Caki2 (cell line): ENCODE measurements at regions not wholly inside any gene's neighbourhood (a gene's known extent, or its start where the extent isn't known, plus 50 kb on each side); places are given as distances from the start of the nearest gene placed in this dataset.

Experiments used
- DNase-seq: peaks from one replicate; pipeline ENCODE4 v3.0.0-alpha.2; 2015; ENCODE audit warnings: low read depth
- in situ Hi-C: cut with HindIII; loops from 2 replicates; pipeline ENCODE4 v1.10.0; 2016; ENCODE audit warnings: low sequenced_read_pairs, low pct_unique_long_range_greater_than_20kb, mixed read lengths

GRCh38 chr1:80250573-80251168 is 1244.1 kb upstream of the ADGRL4 start:
- DNase-seq, result no peak
- in situ Hi-C loops, result no loop called here

DNA sequence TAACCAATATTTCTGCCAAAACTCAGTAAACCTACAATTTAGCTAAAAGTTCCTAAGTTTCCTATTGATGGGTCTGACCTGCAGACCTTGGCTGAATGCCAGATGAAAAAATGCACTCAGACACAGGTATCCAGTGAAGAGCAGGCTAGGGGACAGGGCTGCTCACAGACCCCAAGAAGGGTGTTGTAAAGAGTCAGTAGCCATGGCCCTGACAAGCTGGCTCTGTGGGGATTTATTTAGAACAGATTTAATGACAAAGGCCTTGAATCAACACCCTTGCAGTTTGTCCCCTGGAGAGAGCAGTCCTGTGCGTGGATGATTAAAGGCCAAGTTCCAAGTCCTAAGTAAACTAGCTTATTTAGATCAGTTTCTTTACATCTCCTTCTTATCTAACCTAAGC is 1243.2 kb upstream of the ADGRL4 start:
- no peak for DNase-seq
- in situ Hi-C loops, result no loop called here

- in situ Hi-C loops, result no loop called here
These were observed 1242.4 kb upstream of the ADGRL4 start for GRCh38 chr1:80248886-80249285.

DNA sequence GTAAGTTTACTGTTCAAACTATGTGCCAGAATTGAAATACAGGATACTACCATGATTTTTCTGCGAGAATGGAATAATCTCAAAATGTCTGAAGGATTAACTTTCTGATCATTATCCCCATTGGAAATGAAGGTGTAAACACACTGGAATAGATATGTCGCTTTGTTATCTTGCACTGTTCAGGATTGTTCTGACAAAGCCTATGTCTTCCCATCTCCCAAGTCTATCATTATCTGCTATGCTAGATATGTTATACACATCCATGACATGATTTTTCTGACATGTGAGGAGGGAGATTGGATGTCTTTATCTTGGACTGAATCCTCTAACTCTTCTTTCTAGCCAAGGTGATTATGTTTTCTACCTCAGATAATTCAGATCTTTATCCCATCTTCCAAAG is 1239.3 kb upstream of the ADGRL4 start:
- DNase-seq, result no peak
- in situ Hi-C loops, result no loop called here

More at GRCh38 chr1:80248886-80249285, 1242.4 kb upstream of the ADGRL4 start:
- DNase-seq, result no peak

- in situ Hi-C loops, result no loop called here
These were observed 1237.8 kb upstream of the ADGRL4 start for GRCh38 chr1:80244372-80244771.

GRCh38 chr1:80241566-80241965 is 1235.0 kb upstream of the ADGRL4 start:
- no peak for DNase-seq
- in situ Hi-C loops, result no loop called here

More at GRCh38 chr1:80244372-80244771, 1237.8 kb upstream of the ADGRL4 start:
- no peak for DNase-seq

DNA sequence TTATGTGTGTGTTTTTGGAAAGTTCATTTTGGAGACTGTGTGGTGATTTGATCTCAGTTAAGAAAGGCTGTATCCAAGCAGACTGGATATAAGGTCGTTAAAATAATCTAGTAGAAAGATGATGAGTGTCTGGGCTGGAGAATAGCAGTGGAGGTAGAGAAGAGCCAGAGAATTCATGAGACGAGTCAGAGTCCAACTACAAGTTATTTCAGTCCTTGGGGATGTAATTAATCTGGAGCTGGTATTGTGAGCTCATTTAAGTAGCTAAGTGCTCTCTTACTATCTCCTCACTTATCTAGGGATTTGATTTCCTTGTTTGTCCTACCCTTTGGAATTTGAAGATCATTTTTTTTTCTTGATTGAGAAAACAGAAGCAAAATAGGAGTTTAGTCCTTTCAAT is 1219.0 kb upstream of the ADGRL4 start:
- DNase-seq, result no peak
- in situ Hi-C loops, result no loop called here

DNA sequence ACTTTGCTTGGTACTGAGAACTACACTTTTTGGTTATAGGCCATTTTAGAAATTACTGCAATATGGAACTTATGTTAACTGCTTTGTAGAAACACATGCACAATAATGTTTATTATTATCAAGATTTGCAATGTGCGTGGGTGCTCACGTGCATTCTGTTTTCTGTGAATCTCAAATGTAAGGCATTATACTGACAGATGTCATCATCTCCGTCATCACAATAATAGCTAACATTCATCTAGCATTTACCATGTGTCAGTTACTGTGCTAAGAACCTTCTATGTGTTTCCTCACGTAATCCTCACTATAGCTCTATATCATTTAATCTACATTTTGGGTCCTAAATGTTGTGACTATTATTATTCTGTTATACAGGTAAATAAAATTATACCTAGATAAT is 1214.8 kb upstream of the ADGRL4 start:
- DNase-seq, result no peak
- in situ Hi-C loops, result no loop called here

DNA sequence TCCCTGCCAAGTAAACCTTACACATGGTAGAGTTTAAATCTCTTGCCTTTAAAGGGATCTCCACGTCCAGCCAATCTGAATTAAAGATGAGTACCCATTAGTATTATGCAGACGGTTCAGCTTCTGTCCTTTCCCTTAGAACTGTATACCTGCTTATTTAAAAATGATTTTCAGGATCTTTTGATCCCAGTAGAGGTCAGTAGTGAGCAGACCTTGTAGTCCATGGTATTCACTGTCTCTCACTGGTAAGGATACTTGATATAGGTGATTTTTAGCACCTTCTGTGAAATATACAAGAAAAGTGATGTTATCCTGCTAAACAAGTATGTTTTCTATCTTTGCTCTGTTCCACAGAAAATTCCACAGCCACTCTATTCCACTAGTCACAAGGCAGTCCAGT is 1211.6 kb upstream of the ADGRL4 start:
- in situ Hi-C loops, result no loop called here
- peak; percentile 50 for DNase-seq

DNA sequence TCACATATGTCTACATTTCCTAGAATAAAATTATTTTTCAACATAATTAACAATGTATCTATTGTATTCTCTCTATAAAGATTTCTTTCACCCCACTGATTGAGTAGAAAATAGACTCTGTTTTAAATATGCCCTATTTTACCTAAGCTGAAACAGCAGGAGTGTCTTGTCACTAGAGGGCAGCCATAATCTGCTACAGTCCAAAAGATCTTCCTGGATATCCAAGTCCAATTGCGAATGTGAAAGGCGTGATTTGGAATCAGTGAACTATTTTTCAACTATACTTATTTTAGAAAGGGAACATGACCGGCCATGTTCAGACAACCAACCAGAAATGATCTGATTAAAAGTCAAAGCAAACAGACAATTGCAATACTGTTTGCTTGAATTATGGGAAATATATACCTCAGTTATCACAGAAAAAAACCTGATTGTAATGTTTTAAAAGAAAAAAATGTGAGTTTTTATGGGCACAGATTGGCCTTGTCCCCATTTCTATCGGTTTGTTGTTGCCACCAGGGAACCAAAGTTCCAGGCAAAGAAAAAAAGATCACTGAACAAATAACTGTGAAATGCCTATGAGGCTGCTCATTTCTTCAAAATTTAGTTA is 1211.0 kb upstream of the ADGRL4 start:
- in situ Hi-C loops, result no loop called here

GRCh38 chr1:80214888-80215540 is 1208.5 kb upstream of the ADGRL4 start:
- in situ Hi-C loops, result no loop called here
- no peak for DNase-seq

More for the DNA sequence above, 1211.0 kb upstream of the ADGRL4 start:
- DNase-seq, result peak; percentile 50

DNA sequence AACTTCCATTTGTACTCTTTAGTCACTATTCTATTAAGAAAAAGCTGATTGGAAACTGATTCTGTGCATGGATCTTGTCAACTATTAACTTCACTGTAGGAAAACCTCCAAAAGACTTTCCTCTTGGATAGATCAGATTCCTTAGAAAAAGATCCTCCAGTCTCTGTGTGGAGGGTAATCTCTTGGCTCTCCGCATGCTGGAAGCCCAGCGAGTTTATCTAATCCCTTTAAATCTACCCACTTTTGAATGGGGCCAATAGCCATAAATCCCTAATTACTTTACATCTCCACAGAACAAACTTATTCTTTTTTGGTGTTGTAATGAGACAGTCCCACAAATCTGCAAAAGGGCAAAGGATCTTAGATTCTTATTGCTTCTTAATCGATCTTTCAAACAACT is 1206.4 kb upstream of the ADGRL4 start:
- in situ Hi-C loops, result no loop called here
- DNase-seq, result no peak

GRCh38 chr1:80211691-80212380 is 1205.3 kb upstream of the ADGRL4 start:
- in situ Hi-C loops, result no loop called here

DNA sequence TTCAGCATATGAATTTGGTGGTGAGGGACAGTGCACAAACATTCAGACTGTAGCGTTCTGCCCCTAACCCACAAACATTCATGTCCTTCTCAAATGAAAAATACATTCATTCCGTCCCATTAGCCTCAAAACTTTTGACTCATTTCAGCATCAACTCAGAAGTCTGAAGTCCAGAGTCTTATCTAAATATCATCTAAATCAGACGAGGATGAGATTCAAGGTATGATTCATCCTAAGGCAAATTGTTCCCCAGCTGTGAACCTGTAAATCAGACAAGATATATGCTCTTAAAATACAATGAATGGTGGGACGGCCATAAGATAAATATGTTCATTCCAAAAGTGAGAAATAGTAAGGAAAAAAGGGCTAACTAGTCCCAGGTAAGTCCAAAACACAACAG is 1195.6 kb upstream of the ADGRL4 start:
- in situ Hi-C loops, result no loop called here

More at GRCh38 chr1:80211691-80212380, 1205.3 kb upstream of the ADGRL4 start:
- DNase-seq, result no peak

DNA sequence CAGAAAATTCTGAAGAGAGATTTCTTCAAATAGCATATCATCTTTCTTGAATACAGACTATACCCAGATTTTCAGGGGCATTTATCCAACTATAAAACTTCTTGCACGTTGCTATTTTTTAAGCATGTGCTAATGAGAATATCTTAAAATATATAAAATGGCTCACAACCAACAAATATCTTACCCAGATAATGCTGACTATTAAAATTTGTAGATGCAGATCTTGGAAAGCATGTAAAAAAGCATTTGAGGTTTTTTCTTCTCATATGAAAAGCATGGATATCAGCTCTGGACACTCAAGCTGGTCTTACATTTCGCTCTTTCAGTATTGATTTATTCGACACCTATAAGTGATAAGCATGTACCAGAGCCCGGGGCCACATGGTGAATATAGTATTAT is 1187.7 kb upstream of the ADGRL4 start:
- in situ Hi-C loops, result no loop called here
- DNase-seq, result no peak

More for the DNA sequence above, 1195.6 kb upstream of the ADGRL4 start:
- DNase-seq, result no peak

GRCh38 chr1:80181418-80181817 is 1174.9 kb upstream of the ADGRL4 start:
- no peak for DNase-seq
- in situ Hi-C loops, result no loop called here

DNA sequence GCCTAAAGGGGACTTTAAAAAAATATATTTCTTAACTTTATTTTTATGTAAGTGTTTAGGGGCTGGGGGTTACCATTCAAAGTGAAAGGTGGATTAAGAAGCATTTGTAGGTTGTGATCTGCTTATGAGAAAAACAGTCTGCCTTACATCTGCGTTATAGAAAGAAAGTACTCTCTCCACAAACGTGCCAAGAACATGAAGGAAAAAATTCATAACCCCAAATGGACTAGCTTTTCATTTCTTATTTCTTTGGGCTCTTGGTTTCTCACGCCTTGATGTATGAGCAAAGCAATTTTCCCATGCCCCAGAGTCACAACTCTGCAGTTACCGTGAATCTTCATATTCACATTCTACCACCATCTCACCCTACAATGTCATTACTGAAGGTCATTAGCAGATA is 1165.1 kb upstream of the ADGRL4 start:
- no peak for DNase-seq
- in situ Hi-C loops, result no loop called here

DNA sequence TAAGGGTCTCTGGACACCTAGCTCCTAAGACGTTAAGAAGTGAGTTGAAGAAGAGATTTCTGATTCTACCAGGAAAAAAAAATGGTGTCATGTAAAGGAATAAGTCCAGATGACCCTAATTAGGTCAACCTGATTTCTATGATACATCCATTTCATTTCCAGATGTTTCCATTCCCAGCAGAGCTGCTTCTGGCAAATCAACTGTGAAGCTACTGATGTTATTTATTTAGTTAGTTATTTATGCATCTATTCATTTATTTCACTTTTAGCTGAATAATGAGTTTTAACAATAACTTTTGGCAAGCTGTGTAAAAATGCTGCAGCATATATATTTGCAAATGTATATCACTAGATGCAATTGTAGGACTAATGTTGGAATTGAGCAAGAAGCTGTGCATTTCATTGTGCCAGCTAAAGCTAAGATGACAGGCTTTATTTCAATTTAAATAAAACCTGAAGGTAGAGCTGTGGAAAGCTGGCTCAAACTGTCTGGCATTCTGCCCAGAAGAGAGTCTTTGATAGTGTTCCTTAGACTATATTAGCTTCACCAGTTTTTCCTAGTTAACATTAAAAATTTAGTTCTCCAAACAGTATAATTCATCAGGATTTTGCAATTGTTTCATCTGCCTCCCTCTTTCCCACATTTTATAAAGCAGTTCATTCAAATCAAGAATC is 1164.4 kb upstream of the ADGRL4 start:
- in situ Hi-C loops, result no loop called here
- DNase-seq, result no peak

GRCh38 chr1:80164150-80164549 is 1157.6 kb upstream of the ADGRL4 start:
- no peak for DNase-seq
- in situ Hi-C loops, result no loop called here
